MM.1S (cell line): ENCODE measurements at regions not wholly inside any gene's neighbourhood (a gene's known extent, or its start where the extent isn't known, plus 50 kb on each side); places are given as distances from the start of the nearest gene placed in this dataset.

Experiments
- DNase-seq: peaks from one replicate; pipeline ENCODE4 v3.0.0-alpha.2; 2015
- H2AFZ ChIP-seq: fragments of 300-600 bp; sonication (generic); 2 replicates; pipeline ENCODE4 v1.6.0; 2016; ENCODE audit warnings: antibody characterized with exemption, low read length
- H3F3A ChIP-seq: fragments of 300-600 bp; sonication (generic); 2 replicates; pipeline ENCODE4 v1.6.1; 2016; ENCODE audit warnings: mild to moderate bottlenecking, antibody characterized with exemption, low read length, moderate library complexity, mixed read lengths; ENCODE audit not compliant: insufficient read depth
- H3K27ac ChIP-seq: fragments of 300-600 bp; sonication (generic); 2 replicates; pipeline ENCODE4 v1.5.1; 2016; ENCODE audit warnings: mild to moderate bottlenecking, low read length
- H3K27me3 ChIP-seq: fragments of 300-600 bp; sonication (generic); replicated peaks from 2 replicates; pipeline ENCODE4 v1.6.0; 2016; ENCODE audit warnings: low read length; ENCODE audit not compliant: insufficient read depth
- H3K36me3 ChIP-seq: fragments of 300-600 bp; sonication (generic); replicated peaks from 2 replicates; pipeline ENCODE4 v1.6.1; 2016; ENCODE audit warnings: mild to moderate bottlenecking, low read length, mixed read lengths; ENCODE audit not compliant: insufficient read depth
- H3K4me1 ChIP-seq: fragments of 300-600 bp; sonication (generic); 2 replicates; pipeline ENCODE4 v1.6.1; 2016; ENCODE audit warnings: low read length, mixed read lengths
- H3K4me2 ChIP-seq: fragments of 300-600 bp; sonication (generic); 2 replicates; pipeline ENCODE4 v1.6.0; 2016; ENCODE audit warnings: low read depth, low read length
- H3K4me3 ChIP-seq: fragments of 300-600 bp; sonication (generic); 2 replicates; pipeline ENCODE4 v1.5.1; 2016; ENCODE audit warnings: low read length, mixed read lengths
- H3K79me2 ChIP-seq: fragments of 300-600 bp; sonication (generic); 2 replicates; pipeline ENCODE4 v1.6.1; 2016; ENCODE audit warnings: mixed run types, low read length, mixed read lengths
- H3K9ac ChIP-seq: fragments of 300-600 bp; sonication (generic); 2 replicates; pipeline ENCODE4 v1.6.1; 2016; ENCODE audit warnings: low read length, mixed read lengths
- H3K9me2 ChIP-seq: fragments of 300-600 bp; sonication (generic); replicated peaks from 2 replicates; pipeline ENCODE4 v1.6.1; 2016; ENCODE audit warnings: mild to moderate bottlenecking, low read length, mixed read lengths; ENCODE audit not compliant: insufficient read depth
- H3K9me3 ChIP-seq: fragments of 300-600 bp; sonication (generic); replicated peaks from 2 replicates; pipeline ENCODE4 v1.6.1; 2016; ENCODE audit warnings: mild to moderate bottlenecking, low read length, mixed read lengths; ENCODE audit not compliant: insufficient read depth
- H4K20me1 ChIP-seq: fragments of 300-600 bp; sonication (generic); 2 replicates; pipeline ENCODE4 v1.6.1; 2016; ENCODE audit warnings: mild to moderate bottlenecking, low read length, moderate library complexity, mixed read lengths; ENCODE audit not compliant: insufficient read depth
- EZH2 ChIP-seq: fragments of 300-600 bp; sonication (generic); optimal IDR thresholded peaks from 2 replicates; pipeline ENCODE3; 2017; ENCODE audit warnings: low read depth, mild to moderate bottlenecking, antibody characterized with exemption, low read length, mixed read lengths
- EZH2phosphoT487 ChIP-seq: fragments of 300-600 bp; sonication (generic); IDR thresholded peaks from 2 replicates; pipeline ENCODE4 v1.6.1; 2018; ENCODE audit warnings: antibody characterized with exemption, low read length
- TF ChIP-seq, protein P1 (sequence below): fragments of 300-600 bp; sonication (generic); IDR thresholded peaks from 2 replicates; pipeline ENCODE4 v1.5.1; 2016; ENCODE audit warnings: antibody characterized with exemption, low read length, mixed read lengths

DNA sequence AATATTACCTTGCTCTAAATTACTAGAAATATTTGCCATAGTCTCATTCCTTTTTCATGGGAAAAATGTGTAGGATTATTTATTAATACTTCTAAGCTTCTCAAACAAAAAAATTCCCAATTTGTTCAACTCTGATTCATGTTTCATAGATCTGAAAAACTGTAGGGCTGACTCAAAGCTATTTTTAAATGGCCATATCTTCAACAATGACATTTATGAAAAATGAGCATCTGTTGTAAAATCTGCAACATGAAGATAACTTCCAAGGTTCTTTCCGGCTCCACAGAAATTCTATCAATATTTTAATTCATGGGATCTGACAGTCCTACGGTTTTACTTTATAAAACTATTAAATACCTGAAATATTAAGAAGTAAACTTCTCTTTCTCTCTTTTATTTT is 192.7 kb upstream of the KCNJ16 start:
- no peak for TF ChIP-seq EZH2
- TF ChIP-seq EZH2phosphoT487: no peak
- Histone ChIP-seq H3K9me3 (no peaks in the 10 kb centered on the region), H3K4me3 (no peak overlapping the region), H2AFZ (no peak overlapping the region), H3K9me2 (no peaks in the 10 kb centered on the region), H3K4me1 (no peaks in the 10 kb centered on the region), H3K79me2 (no peaks in the 10 kb centered on the region), H3K4me2 (no peak overlapping the region), H3K9ac (no peak overlapping the region), H3K36me3 (no peaks in the 10 kb centered on the region), H3K27ac (no peak overlapping the region), H3F3A (no peaks in the 10 kb centered on the region), H3K27me3 (no peaks in the 10 kb centered on the region), H4K20me1 (no peaks in the 10 kb centered on the region)
- DNase-seq: no peak

GRCh38 chr17:69883120-69883519 is 191.9 kb upstream of the KCNJ16 start:
- TF ChIP-seq, protein P1, sequence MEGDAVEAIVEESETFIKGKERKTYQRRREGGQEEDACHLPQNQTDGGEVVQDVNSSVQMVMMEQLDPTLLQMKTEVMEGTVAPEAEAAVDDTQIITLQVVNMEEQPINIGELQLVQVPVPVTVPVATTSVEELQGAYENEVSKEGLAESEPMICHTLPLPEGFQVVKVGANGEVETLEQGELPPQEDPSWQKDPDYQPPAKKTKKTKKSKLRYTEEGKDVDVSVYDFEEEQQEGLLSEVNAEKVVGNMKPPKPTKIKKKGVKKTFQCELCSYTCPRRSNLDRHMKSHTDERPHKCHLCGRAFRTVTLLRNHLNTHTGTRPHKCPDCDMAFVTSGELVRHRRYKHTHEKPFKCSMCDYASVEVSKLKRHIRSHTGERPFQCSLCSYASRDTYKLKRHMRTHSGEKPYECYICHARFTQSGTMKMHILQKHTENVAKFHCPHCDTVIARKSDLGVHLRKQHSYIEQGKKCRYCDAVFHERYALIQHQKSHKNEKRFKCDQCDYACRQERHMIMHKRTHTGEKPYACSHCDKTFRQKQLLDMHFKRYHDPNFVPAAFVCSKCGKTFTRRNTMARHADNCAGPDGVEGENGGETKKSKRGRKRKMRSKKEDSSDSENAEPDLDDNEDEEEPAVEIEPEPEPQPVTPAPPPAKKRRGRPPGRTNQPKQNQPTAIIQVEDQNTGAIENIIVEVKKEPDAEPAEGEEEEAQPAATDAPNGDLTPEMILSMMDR: no peak
- TF ChIP-seq EZH2 (no peak), EZH2phosphoT487 (no peak)
- Histone ChIP-seq H3K4me3 (no peak overlapping the region), H3K27me3 (no peaks in the 10 kb centered on the region), H3K4me1 (no peaks in the 10 kb centered on the region), H3K4me2 (no peak overlapping the region), H4K20me1 (no peaks in the 10 kb centered on the region), H3K79me2 (no peaks in the 10 kb centered on the region), H3K36me3 (no peaks in the 10 kb centered on the region), H3K9ac (no peak overlapping the region), H3K9me2 (no peaks in the 10 kb centered on the region), H3F3A (no peaks in the 10 kb centered on the region), H3K27ac (no peak overlapping the region), H3K9me3 (no peaks in the 10 kb centered on the region), H2AFZ (no peak overlapping the region)
- DNase-seq: no peak

DNA sequence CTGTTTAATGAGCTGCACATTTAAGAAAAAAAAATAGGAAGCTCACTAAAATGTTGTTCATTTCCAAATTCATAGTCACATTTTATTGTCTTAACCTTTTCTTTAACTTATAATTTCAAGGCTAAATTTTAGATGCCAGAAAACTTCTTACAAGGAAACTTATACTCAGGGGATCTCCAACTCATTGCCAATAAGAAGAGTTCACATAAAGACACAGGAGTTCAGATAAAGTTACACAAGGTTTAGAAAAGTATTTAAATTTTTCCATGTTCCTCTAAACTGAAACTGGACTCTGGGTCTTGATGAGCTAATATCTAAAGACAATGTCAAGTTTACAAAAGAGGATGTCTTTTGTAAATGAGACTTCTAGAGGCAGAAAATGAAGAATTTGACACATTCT is 190.7 kb upstream of the KCNJ16 start:
- Histone ChIP-seq H4K20me1 (no peaks in the 10 kb centered on the region), H2AFZ (no peak overlapping the region), H3K9me3 (no peaks in the 10 kb centered on the region), H3K36me3 (no peaks in the 10 kb centered on the region), H3K4me1 (no peaks in the 10 kb centered on the region), H3F3A (no peaks in the 10 kb centered on the region), H3K27me3 (no peaks in the 10 kb centered on the region), H3K4me2 (no peak overlapping the region), H3K79me2 (no peaks in the 10 kb centered on the region), H3K9ac (no peak overlapping the region), H3K4me3 (no peak overlapping the region), H3K9me2 (no peaks in the 10 kb centered on the region), H3K27ac (no peak overlapping the region)
- no peak for DNase-seq
- TF ChIP-seq, protein P1: no peak
- TF ChIP-seq EZH2phosphoT487 (no peak), EZH2 (no peak)

- TF ChIP-seq EZH2: no peak
- TF ChIP-seq, protein P1: no peak
- TF ChIP-seq EZH2phosphoT487: no peak
- no peaks in the 10 kb centered on the region for H3K4me1 ChIP-seq
- H3K4me2 ChIP-seq: no peak overlapping the region
- H3K4me3 ChIP-seq: no peak overlapping the region
- H3K27me3 ChIP-seq: no peaks in the 10 kb centered on the region
- no peaks in the 10 kb centered on the region for H4K20me1 ChIP-seq
- H3F3A ChIP-seq: no peaks in the 10 kb centered on the region
- no peaks in the 10 kb centered on the region for H3K79me2 ChIP-seq
- no peaks in the 10 kb centered on the region for H3K9me3 ChIP-seq
- H3K27ac ChIP-seq: no peak overlapping the region
- H3K9ac ChIP-seq: no peak overlapping the region
- H3K9me2 ChIP-seq: no peaks in the 10 kb centered on the region
- no peaks in the 10 kb centered on the region for H3K36me3 ChIP-seq
- no peak for DNase-seq
- H2AFZ ChIP-seq: no peak overlapping the region
These were observed 190.2 kb upstream of the KCNJ16 start for GRCh38 chr17:69884846-69885245.
